WTC11 (cell line): ENCODE measurements at regions not wholly inside any gene's neighbourhood (a gene's known extent, or its start where the extent isn't known, plus 50 kb on each side); places are given as distances from the start of the nearest gene placed in this dataset.

Experiments used
- ATF1 ChIP-seq: sonication (generic); formaldehyde crosslinking; IDR thresholded peaks from 2 replicates; pipeline ENCODE4 v1.8.1; 2023; ENCODE audit warnings: mild to moderate bottlenecking, moderate library complexity, missing genetic modification reagents
- ELF4 ChIP-seq: sonication (generic); formaldehyde crosslinking; IDR thresholded peaks from 2 replicates; pipeline ENCODE4 v1.8.1; 2022; ENCODE audit warnings: low read depth, mild to moderate bottlenecking, moderate library complexity, missing genetic modification reagents
- ESRRA ChIP-seq: sonication (generic); formaldehyde crosslinking; IDR thresholded peaks from 2 replicates; pipeline ENCODE4 v1.8.1; 2022; ENCODE audit warnings: mild to moderate bottlenecking, missing genetic modification reagents, borderline replicate concordance
- FOXP1 ChIP-seq: sonication (generic); formaldehyde crosslinking; IDR thresholded peaks from 2 replicates; pipeline ENCODE4 v1.8.0; 2022; ENCODE audit warnings: missing genetic modification reagents, mild to moderate bottlenecking, moderate library complexity, borderline replicate concordance
- GABPB1 ChIP-seq: sonication (generic); formaldehyde crosslinking; IDR thresholded peaks from 2 replicates; pipeline ENCODE4 v1.8.1; 2023; ENCODE audit warnings: mild to moderate bottlenecking, missing genetic modification reagents
- IRF2 ChIP-seq: sonication (generic); formaldehyde crosslinking; IDR thresholded peaks from 2 replicates; pipeline ENCODE4 v1.8.0; 2022; ENCODE audit warnings: low read depth, missing genetic modification reagents, borderline replicate concordance
- JUN ChIP-seq: sonication (generic); formaldehyde crosslinking; IDR thresholded peaks from 2 replicates; pipeline ENCODE4 v1.8.0; 2023; ENCODE audit warnings: mild to moderate bottlenecking, missing genetic modification reagents
- MXD4 ChIP-seq: fragments of 250-450 bp; sonication (Bioruptor Pico); IDR thresholded peaks from 2 replicates; pipeline ENCODE4 v1.8.0; 2021; ENCODE audit warnings: mild to moderate bottlenecking, moderate library complexity, borderline replicate concordance
- MYBL2 ChIP-seq: sonication (generic); formaldehyde crosslinking; IDR thresholded peaks from 2 replicates; pipeline ENCODE4 v1.8.1; 2023; ENCODE audit warnings: mild to moderate bottlenecking, moderate library complexity, missing genetic modification reagents
- RELA ChIP-seq: sonication (generic); formaldehyde crosslinking; IDR thresholded peaks from 2 replicates; pipeline ENCODE4 v1.8.1; 2022; ENCODE audit warnings: missing genetic modification reagents, mild to moderate bottlenecking, borderline replicate concordance
- ZBTB21 ChIP-seq: sonication (generic); formaldehyde crosslinking; IDR thresholded peaks from 2 replicates; pipeline ENCODE4 v1.8.1; 2023; ENCODE audit warnings: mild to moderate bottlenecking, missing genetic modification reagents, borderline replicate concordance
- ZNF232 ChIP-seq: sonication (generic); formaldehyde crosslinking; IDR thresholded peaks from 2 replicates; pipeline ENCODE4 v1.8.0; 2022; ENCODE audit warnings: mild to moderate bottlenecking, missing genetic modification reagents
- ZNF396 ChIP-seq: fragments of 250-450 bp; sonication (Bioruptor Pico); IDR thresholded peaks from 2 replicates; pipeline ENCODE4 v1.8.0; 2021; ENCODE audit warnings: mild to moderate bottlenecking, moderate library complexity, borderline replicate concordance
- ZNF423 ChIP-seq: fragments of 250-450 bp; sonication (Bioruptor Pico); IDR thresholded peaks from 2 replicates; pipeline ENCODE4 v2.1.2; 2022; ENCODE audit warnings: mild to moderate bottlenecking, moderate library complexity
- TF ChIP-seq, protein P1 (sequence below): fragments of 250-450 bp; sonication (Bioruptor Pico); conservative IDR thresholded peaks from 2 replicates; pipeline ENCODE4 v1.9.0; 2021; ENCODE audit warnings: mild to moderate bottlenecking
- TF ChIP-seq, protein P2 (sequence below): sonication (generic); formaldehyde crosslinking; IDR thresholded peaks from 2 replicates; pipeline ENCODE4 v1.8.1; 2023; ENCODE audit warnings: mild to moderate bottlenecking, moderate library complexity, missing genetic modification reagents
- TF ChIP-seq, protein P3 (sequence below): fragments of 200-600 bp; IDR thresholded peaks from 2 replicates; pipeline ENCODE4 v1.8.0; 2022; ENCODE audit warnings: antibody characterized with exemption
- TF ChIP-seq, protein P4 (sequence below): fragments of 250-450 bp; sonication (Bioruptor Pico); IDR thresholded peaks from 2 replicates; pipeline ENCODE4 v1.9.0; 2021; ENCODE audit warnings: mild to moderate bottlenecking
- TF ChIP-seq, protein P5 (sequence below): fragments of 250-450 bp; sonication (Bioruptor Pico); IDR thresholded peaks from 2 replicates; pipeline ENCODE4 v1.9.0; 2021; ENCODE audit warnings: mild to moderate bottlenecking, borderline replicate concordance
- TF ChIP-seq, protein P6 (sequence below): sonication (generic); formaldehyde crosslinking; IDR thresholded peaks from 2 replicates; pipeline ENCODE4 v1.8.0; 2023; ENCODE audit warnings: missing genetic modification reagents
- TF ChIP-seq, protein P7 (sequence below): sonication (generic); formaldehyde crosslinking; IDR thresholded peaks from 2 replicates; pipeline ENCODE4 v1.8.0; 2022; ENCODE audit warnings: mild to moderate bottlenecking, missing genetic modification reagents
- TF ChIP-seq, protein P8 (sequence below): sonication (generic); formaldehyde crosslinking; IDR thresholded peaks from 2 replicates; pipeline ENCODE4 v1.8.1; 2022; ENCODE audit warnings: mild to moderate bottlenecking, moderate library complexity, missing genetic modification reagents
- TF ChIP-seq, protein P9 (sequence below): sonication (generic); formaldehyde crosslinking; IDR thresholded peaks from 2 replicates; pipeline ENCODE4 v1.8.1; 2022; ENCODE audit warnings: low read depth, missing genetic modification reagents, borderline replicate concordance

DNA sequence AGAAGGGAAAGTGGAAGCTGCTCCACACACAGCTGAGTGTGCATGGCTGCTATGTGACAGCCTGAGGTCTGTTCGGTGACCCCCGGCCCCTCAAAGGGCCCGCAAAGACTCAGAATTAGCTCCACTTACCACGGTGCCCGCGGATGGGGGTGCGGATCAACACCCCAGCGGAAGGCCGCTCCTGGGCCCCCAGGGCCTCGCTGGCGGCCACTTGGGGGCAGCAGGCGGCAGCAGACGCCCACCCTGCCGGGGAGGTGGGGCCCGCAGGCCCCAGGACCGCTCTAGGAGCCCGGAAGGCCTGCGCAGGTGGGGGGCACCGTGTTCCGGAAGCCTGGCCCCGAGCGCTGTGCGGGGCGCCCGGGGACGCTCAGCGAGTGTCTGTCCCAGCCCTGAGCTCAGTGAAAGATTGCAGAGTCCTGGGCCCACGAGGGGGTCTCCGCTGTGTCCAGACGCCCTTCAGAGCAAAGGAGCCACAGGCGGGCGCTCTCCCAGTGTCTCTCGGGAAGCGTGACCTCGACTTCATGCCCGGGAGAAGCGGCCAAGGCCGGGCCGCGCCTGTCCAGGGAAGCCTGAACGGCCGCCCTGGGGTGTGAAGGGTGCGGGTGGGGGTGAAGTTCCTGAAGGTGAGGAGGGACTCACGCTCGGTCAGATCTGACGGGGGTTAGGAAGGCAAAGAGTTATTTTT, 118.7 kb downstream of the VAPA start (continued):
- TF ChIP-seq, protein P1, sequence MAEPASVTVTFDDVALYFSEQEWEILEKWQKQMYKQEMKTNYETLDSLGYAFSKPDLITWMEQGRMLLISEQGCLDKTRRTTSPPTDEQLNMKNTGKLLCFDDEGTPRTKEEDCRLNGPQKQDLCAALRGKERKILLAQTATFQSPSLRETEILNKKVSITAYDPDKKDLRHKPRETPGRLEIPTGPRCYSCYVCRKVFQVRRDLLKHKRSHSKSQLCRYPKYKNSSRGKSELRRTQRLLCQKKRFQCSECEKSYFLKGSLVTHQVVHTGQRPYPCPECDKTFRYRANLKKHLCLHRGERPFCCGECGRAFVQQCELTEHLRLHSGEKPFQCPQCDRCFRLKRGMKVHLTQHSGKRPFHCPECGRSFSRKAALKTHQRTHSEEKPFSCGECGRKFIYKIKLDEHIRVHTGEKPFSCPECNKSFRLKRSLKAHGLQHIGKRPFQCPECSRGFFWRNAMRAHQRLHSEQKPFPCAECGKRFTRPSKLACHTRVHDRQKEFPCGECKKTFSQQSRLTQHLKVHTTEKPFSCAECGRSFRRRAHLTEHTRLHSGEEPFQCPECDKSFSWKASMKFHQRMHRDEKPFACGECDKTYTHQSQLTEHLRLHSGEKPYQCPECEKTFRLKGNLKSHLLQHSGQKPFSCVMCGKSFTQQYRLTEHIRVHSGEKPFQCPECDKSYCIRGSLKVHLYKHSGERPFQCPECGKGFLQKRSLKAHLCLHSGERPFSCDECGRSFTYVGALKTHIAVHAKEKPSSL: no peak
- no peak for TF ChIP-seq ZNF396 (CRISPR knock-in tag)
- TF ChIP-seq, protein P2, sequence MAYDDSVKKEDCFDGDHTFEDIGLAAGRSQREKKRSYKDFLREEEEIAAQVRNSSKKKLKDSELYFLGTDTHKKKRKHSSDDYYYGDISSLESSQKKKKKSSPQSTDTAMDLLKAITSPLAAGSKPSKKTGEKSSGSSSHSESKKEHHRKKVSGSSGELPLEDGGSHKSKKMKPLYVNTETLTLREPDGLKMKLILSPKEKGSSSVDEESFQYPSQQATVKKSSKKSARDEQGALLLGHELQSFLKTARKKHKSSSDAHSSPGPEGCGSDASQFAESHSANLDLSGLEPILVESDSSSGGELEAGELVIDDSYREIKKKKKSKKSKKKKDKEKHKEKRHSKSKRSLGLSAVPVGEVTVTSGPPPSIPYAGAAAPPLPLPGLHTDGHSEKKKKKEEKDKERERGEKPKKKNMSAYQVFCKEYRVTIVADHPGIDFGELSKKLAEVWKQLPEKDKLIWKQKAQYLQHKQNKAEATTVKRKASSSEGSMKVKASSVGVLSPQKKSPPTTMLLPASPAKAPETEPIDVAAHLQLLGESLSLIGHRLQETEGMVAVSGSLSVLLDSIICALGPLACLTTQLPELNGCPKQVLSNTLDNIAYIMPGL (CRISPR knock-in tag): peak; percentile 75; the same call in 1 of the 2 replicates
- no peak for TF ChIP-seq IRF2 (CRISPR knock-in tag)
- TF ChIP-seq GABPB1 (CRISPR knock-in tag): no peak
- no peak for TF ChIP-seq ATF1 (CRISPR knock-in tag)
- peak; percentile 88 for TF ChIP-seq ZNF423 (CRISPR knock-in tag)
- TF ChIP-seq, protein P3, sequence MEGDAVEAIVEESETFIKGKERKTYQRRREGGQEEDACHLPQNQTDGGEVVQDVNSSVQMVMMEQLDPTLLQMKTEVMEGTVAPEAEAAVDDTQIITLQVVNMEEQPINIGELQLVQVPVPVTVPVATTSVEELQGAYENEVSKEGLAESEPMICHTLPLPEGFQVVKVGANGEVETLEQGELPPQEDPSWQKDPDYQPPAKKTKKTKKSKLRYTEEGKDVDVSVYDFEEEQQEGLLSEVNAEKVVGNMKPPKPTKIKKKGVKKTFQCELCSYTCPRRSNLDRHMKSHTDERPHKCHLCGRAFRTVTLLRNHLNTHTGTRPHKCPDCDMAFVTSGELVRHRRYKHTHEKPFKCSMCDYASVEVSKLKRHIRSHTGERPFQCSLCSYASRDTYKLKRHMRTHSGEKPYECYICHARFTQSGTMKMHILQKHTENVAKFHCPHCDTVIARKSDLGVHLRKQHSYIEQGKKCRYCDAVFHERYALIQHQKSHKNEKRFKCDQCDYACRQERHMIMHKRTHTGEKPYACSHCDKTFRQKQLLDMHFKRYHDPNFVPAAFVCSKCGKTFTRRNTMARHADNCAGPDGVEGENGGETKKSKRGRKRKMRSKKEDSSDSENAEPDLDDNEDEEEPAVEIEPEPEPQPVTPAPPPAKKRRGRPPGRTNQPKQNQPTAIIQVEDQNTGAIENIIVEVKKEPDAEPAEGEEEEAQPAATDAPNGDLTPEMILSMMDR: peak; percentile 26; the same call in 1 of the 2 replicates
- 0 out of 2 replicates have a peak, but pooled peaks have one; percentile 26 for TF ChIP-seq RELA (CRISPR knock-in tag)
- TF ChIP-seq FOXP1 (CRISPR knock-in tag): no peak
- TF ChIP-seq, protein P4, sequence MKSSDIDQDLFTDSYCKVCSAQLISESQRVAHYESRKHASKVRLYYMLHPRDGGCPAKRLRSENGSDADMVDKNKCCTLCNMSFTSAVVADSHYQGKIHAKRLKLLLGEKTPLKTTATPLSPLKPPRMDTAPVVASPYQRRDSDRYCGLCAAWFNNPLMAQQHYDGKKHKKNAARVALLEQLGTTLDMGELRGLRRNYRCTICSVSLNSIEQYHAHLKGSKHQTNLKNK (CRISPR knock-in tag): no peak
- TF ChIP-seq ESRRA: no peak
- TF ChIP-seq ZNF232 (CRISPR knock-in tag): no peak
- TF ChIP-seq, protein P5, sequence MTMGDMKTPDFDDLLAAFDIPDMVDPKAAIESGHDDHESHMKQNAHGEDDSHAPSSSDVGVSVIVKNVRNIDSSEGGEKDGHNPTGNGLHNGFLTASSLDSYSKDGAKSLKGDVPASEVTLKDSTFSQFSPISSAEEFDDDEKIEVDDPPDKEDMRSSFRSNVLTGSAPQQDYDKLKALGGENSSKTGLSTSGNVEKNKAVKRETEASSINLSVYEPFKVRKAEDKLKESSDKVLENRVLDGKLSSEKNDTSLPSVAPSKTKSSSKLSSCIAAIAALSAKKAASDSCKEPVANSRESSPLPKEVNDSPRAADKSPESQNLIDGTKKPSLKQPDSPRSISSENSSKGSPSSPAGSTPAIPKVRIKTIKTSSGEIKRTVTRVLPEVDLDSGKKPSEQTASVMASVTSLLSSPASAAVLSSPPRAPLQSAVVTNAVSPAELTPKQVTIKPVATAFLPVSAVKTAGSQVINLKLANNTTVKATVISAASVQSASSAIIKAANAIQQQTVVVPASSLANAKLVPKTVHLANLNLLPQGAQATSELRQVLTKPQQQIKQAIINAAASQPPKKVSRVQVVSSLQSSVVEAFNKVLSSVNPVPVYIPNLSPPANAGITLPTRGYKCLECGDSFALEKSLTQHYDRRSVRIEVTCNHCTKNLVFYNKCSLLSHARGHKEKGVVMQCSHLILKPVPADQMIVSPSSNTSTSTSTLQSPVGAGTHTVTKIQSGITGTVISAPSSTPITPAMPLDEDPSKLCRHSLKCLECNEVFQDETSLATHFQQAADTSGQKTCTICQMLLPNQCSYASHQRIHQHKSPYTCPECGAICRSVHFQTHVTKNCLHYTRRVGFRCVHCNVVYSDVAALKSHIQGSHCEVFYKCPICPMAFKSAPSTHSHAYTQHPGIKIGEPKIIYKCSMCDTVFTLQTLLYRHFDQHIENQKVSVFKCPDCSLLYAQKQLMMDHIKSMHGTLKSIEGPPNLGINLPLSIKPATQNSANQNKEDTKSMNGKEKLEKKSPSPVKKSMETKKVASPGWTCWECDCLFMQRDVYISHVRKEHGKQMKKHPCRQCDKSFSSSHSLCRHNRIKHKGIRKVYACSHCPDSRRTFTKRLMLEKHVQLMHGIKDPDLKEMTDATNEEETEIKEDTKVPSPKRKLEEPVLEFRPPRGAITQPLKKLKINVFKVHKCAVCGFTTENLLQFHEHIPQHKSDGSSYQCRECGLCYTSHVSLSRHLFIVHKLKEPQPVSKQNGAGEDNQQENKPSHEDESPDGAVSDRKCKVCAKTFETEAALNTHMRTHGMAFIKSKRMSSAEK (CRISPR knock-in tag): no peak
- TF ChIP-seq, protein P6, sequence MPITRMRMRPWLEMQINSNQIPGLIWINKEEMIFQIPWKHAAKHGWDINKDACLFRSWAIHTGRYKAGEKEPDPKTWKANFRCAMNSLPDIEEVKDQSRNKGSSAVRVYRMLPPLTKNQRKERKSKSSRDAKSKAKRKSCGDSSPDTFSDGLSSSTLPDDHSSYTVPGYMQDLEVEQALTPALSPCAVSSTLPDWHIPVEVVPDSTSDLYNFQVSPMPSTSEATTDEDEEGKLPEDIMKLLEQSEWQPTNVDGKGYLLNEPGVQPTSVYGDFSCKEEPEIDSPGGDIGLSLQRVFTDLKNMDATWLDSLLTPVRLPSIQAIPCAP (CRISPR knock-in tag): no peak
- TF ChIP-seq JUN (CRISPR knock-in tag): no peak
- TF ChIP-seq MXD4 (CRISPR knock-in tag): no peak
- TF ChIP-seq MYBL2 (CRISPR knock-in tag): no peak; the same call in 1 of the 2 replicates
- TF ChIP-seq, protein P7, sequence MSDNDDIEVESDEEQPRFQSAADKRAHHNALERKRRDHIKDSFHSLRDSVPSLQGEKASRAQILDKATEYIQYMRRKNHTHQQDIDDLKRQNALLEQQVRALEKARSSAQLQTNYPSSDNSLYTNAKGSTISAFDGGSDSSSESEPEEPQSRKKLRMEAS (CRISPR knock-in tag): 0 out of 2 replicates have a peak, but pooled peaks have one; percentile 26
- no peak for TF ChIP-seq ELF4 (CRISPR knock-in tag)
- 0 out of 2 replicates have a peak, but pooled peaks have one; percentile 13 for TF ChIP-seq ZBTB21
- TF ChIP-seq, protein P8, sequence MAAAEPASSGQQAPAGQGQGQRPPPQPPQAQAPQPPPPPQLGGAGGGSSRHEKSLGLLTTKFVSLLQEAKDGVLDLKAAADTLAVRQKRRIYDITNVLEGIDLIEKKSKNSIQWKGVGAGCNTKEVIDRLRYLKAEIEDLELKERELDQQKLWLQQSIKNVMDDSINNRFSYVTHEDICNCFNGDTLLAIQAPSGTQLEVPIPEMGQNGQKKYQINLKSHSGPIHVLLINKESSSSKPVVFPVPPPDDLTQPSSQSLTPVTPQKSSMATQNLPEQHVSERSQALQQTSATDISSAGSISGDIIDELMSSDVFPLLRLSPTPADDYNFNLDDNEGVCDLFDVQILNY (CRISPR knock-in tag): no peak
- TF ChIP-seq, protein P9, sequence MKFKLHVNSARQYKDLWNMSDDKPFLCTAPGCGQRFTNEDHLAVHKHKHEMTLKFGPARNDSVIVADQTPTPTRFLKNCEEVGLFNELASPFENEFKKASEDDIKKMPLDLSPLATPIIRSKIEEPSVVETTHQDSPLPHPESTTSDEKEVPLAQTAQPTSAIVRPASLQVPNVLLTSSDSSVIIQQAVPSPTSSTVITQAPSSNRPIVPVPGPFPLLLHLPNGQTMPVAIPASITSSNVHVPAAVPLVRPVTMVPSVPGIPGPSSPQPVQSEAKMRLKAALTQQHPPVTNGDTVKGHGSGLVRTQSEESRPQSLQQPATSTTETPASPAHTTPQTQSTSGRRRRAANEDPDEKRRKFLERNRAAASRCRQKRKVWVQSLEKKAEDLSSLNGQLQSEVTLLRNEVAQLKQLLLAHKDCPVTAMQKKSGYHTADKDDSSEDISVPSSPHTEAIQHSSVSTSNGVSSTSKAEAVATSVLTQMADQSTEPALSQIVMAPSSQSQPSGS (CRISPR knock-in tag): no peak
